ENCODE measurements at regions not wholly inside any gene's neighbourhood (a gene's known extent, or its start where the extent isn't known, plus 50 kb on each side); places are given as distances from the start of the nearest gene placed in this dataset.
A peak's percentile ranks its signal among the peaks of the same experiment; 100 is the strongest.

- intact Hi-C loops (cut with micrococcal nuclease; ENCODE audit: unreplicated experiment) = no loop called here
- BruUV-seq (replicated peaks) = no TSS peak
- Histone ChIP-seq H3K9me3 (ENCODE audit: low read length) (no peaks in the 10 kb centered on the region), H3K4me2 (ENCODE audit: low read length) (no peak overlapping the region), H3K4me1 (ENCODE audit: insufficient read depth, low read length, poor library complexity, severe bottlenecking) (no peaks in the 10 kb centered on the region), H4K20me1 (ENCODE audit: insufficient read depth, low read length) (no peaks in the 10 kb centered on the region), H3K9me2 (ENCODE audit: insufficient read depth, low read length) (no peaks in the 10 kb centered on the region), H3K4me3 (ENCODE audit: low read depth, low read length, poor library complexity, severe bottlenecking) (no peak overlapping the region), H3K36me3 (ENCODE audit: insufficient read depth, low read length) (no peaks in the 10 kb centered on the region), H2AFZ (ENCODE audit: low read length) (no peak overlapping the region), H3K27ac (ENCODE audit: low read depth, low read length, poor library complexity, severe bottlenecking) (no peak overlapping the region), H3K79me2 (ENCODE audit: insufficient read depth, low read depth, low read length) (no peaks in the 10 kb centered on the region)
- TF ChIP-seq, protein P1, sequence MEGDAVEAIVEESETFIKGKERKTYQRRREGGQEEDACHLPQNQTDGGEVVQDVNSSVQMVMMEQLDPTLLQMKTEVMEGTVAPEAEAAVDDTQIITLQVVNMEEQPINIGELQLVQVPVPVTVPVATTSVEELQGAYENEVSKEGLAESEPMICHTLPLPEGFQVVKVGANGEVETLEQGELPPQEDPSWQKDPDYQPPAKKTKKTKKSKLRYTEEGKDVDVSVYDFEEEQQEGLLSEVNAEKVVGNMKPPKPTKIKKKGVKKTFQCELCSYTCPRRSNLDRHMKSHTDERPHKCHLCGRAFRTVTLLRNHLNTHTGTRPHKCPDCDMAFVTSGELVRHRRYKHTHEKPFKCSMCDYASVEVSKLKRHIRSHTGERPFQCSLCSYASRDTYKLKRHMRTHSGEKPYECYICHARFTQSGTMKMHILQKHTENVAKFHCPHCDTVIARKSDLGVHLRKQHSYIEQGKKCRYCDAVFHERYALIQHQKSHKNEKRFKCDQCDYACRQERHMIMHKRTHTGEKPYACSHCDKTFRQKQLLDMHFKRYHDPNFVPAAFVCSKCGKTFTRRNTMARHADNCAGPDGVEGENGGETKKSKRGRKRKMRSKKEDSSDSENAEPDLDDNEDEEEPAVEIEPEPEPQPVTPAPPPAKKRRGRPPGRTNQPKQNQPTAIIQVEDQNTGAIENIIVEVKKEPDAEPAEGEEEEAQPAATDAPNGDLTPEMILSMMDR (conservative IDR thresholded peaks at IDR 0.05; ENCODE audit: low read length) = 0 out of 2 replicates have a peak, but pooled peaks have one; percentile 36
- no peak for TF ChIP-seq EZH2phosphoT487 (IDR thresholded peaks at IDR 0.05; ENCODE audit: borderline replicate concordance, low read depth, low read length)
- DNase-seq (ENCODE audit: low spot score) = peak; percentile 2
- CTCF ChIA-PET (ENCODE audit: unreplicated experiment) = no interaction called here
- POLR2A ChIA-PET = no interaction called here
These were observed 81.1 kb upstream of the CT45A1 start for GRCh38 chrX:135632353-135632752.

- Histone ChIP-seq H3K4me1 (ENCODE audit: insufficient read depth, low read length, poor library complexity, severe bottlenecking) (no peaks in the 10 kb centered on the region), H2AFZ (ENCODE audit: low read length) (no peak overlapping the region), H3K4me3 (ENCODE audit: low read depth, low read length, poor library complexity, severe bottlenecking) (no peak overlapping the region), H3K9me2 (ENCODE audit: insufficient read depth, low read length) (no peaks in the 10 kb centered on the region), H3K36me3 (ENCODE audit: insufficient read depth, low read length) (no peaks in the 10 kb centered on the region), H4K20me1 (ENCODE audit: insufficient read depth, low read length) (no peaks in the 10 kb centered on the region), H3K9me3 (ENCODE audit: low read length) (no peaks in the 10 kb centered on the region), H3K27ac (ENCODE audit: low read depth, low read length, poor library complexity, severe bottlenecking) (no peak overlapping the region), H3K79me2 (ENCODE audit: insufficient read depth, low read depth, low read length) (no peaks in the 10 kb centered on the region), H3K4me2 (ENCODE audit: low read length) (no peak overlapping the region)
- CTCF ChIA-PET (ENCODE audit: unreplicated experiment) = no interaction called here
- intact Hi-C loops (cut with micrococcal nuclease; ENCODE audit: unreplicated experiment) = no loop called here
- POLR2A ChIA-PET = no interaction called here
- BruUV-seq (replicated peaks) = no TSS peak
- TF ChIP-seq EZH2phosphoT487 (IDR thresholded peaks at IDR 0.05; ENCODE audit: borderline replicate concordance, low read depth, low read length) = no peak
- TF ChIP-seq, protein P1 (conservative IDR thresholded peaks at IDR 0.05; ENCODE audit: low read length) = no peak
- no peak for DNase-seq (ENCODE audit: low spot score)
These were observed 74.2 kb upstream of the CT45A1 start for GRCh38 chrX:135639066-135639780.

GRCh38 chrX:135643916-135644315, 69.5 kb upstream of the CT45A1 start:
- H3K4me1 ChIP-seq (ENCODE audit: insufficient read depth, low read length, poor library complexity, severe bottlenecking) = no peaks in the 10 kb centered on the region
- H3K79me2 ChIP-seq (ENCODE audit: insufficient read depth, low read depth, low read length) = no peaks in the 10 kb centered on the region
- ChIA-PET POLR2A (no interaction called here), CTCF (ENCODE audit: unreplicated experiment) (no interaction called here)
- no peak overlapping the region for H3K4me3 ChIP-seq (ENCODE audit: low read depth, low read length, poor library complexity, severe bottlenecking)
- TF ChIP-seq, protein P1 (conservative IDR thresholded peaks at IDR 0.05; ENCODE audit: low read length) = no peak
- no peak for TF ChIP-seq EZH2phosphoT487 (IDR thresholded peaks at IDR 0.05; ENCODE audit: borderline replicate concordance, low read depth, low read length)
- H3K36me3 ChIP-seq (ENCODE audit: insufficient read depth, low read length) = no peaks in the 10 kb centered on the region
- BruUV-seq (replicated peaks) = no TSS peak
- H3K9me2 ChIP-seq (ENCODE audit: insufficient read depth, low read length) = no peaks in the 10 kb centered on the region
- H2AFZ ChIP-seq (ENCODE audit: low read length) = no peak overlapping the region
- H3K4me2 ChIP-seq (ENCODE audit: low read length) = no peak overlapping the region
- DNase-seq (ENCODE audit: low spot score) = no peak
- intact Hi-C loops (cut with micrococcal nuclease; ENCODE audit: unreplicated experiment) = no loop called here
- no peaks in the 10 kb centered on the region for H3K9me3 ChIP-seq (ENCODE audit: low read length)
- no peaks in the 10 kb centered on the region for H4K20me1 ChIP-seq (ENCODE audit: insufficient read depth, low read length)
- no peak overlapping the region for H3K27ac ChIP-seq (ENCODE audit: low read depth, low read length, poor library complexity, severe bottlenecking)
